NCI-H2171 (cell line): ENCODE measurements at regions not wholly inside any gene's neighbourhood (a gene's known extent, or its start where the extent isn't known, plus 50 kb on each side); places are given as distances from the start of the nearest gene placed in this dataset.
"Not testable (repeated sequence)": the region's sequence is repeated elsewhere in the genome, so short reads cannot be mapped to it uniquely, and the experiment has no call there.

Experiments
- DNase-seq: peaks from one replicate; lab custom pipeline; 2025; lab: John Stamatoyannopoulos, UW

GRCh38 chr3:20245781-20246180, 59.8 kb upstream of the SGO1 start:
- no peak for DNase-seq

- no peak for DNase-seq
Observed at GRCh38 chr3:20240154-20240883, 54.3 kb upstream of the SGO1 start.

- DNase-seq: not testable (repeated sequence)
Observed at GRCh38 chr3:20238199-20238598, 52.2 kb upstream of the SGO1 start.

- no peak for DNase-seq
Observed at GRCh38 chr3:20236603-20237002, 50.6 kb upstream of the SGO1 start.
